CD14-positive monocyte (primary cell): ENCODE measurements at regions not wholly inside any gene's neighbourhood (a gene's known extent, or its start where the extent isn't known, plus 50 kb on each side); places are given as distances from the start of the nearest gene placed in this dataset.

Experiments
- DNase-seq, 3 donors: peaks; one replicate each; pipeline ENCODE4 v3.0.0-alpha.2; 2011 to 2022
- H2AFZ ChIP-seq: 2 replicates; pipeline ENCODE4 v1.6.0; 2012; ENCODE audit warnings: mild to moderate bottlenecking, low read depth, low read length, inconsistent platforms; ENCODE audit not compliant: insufficient read depth, poor library complexity, severe bottlenecking
- H3K27ac ChIP-seq, 2 donors: 1 replicate in 1 of 2; 2 replicates in 1 of 2; pipeline ENCODE4 v1.5.1; 2012 to 2013; ENCODE audit warnings: low read length in 2 of 2, control low read depth in 1 of 2, inconsistent platforms in 1 of 2, low read depth in 1 of 2, mild to moderate bottlenecking in 1 of 2
- H3K27me3 ChIP-seq, 2 donors: one replicate each; pipeline versions ENCODE4 v1.6.0 to v1.6.1; 2011 to 2013; ENCODE audit warnings: low read length in 2 of 2; ENCODE audit not compliant: control insufficient read depth in 2 of 2, insufficient read depth in 2 of 2
- H3K36me3 ChIP-seq, 2 donors: replicated peaks in 1 of 2; 1 replicate in 1 of 2; 2 replicates in 1 of 2; pipeline versions ENCODE4 v1.5.1 to v1.6.1; 2012 to 2013; ENCODE audit warnings: low read length in 2 of 2, control low read depth in 1 of 2, inconsistent platforms in 1 of 2, mild to moderate bottlenecking in 1 of 2; ENCODE audit not compliant: insufficient read depth in 2 of 2, control insufficient read depth in 1 of 2
- H3K4me1 ChIP-seq, 2 donors: 1 replicate in 1 of 2; 2 replicates in 1 of 2; pipeline versions ENCODE4 v1.5.1 to v1.6.1; 2012 to 2013; ENCODE audit warnings: low read length in 2 of 2, control low read depth in 1 of 2, inconsistent platforms in 1 of 2, mild to moderate bottlenecking in 1 of 2, moderate library complexity in 1 of 2; ENCODE audit not compliant: insufficient read depth in 2 of 2, control insufficient read depth in 1 of 2
- H3K4me2 ChIP-seq: replicated peaks from 2 replicates; pipeline ENCODE3; 2012; ENCODE audit warnings: low read length, moderate library complexity, mild to moderate bottlenecking; ENCODE audit not compliant: poor library complexity, severe bottlenecking; ENCODE audit errors: extremely low read depth
- H3K4me3 ChIP-seq, 3 experiments: fragments of 200-600 bp in 1 of 3; sonication (generic) in 1 of 3; replicated peaks in 1 of 3; 1 replicate in 2 of 3; 2 replicates in 1 of 3; pipeline ENCODE4 v1.5.1; 2011 to 2013; ENCODE audit warnings: low read length in 3 of 3, mild to moderate bottlenecking in 3 of 3, control low read depth in 2 of 3, low read depth in 2 of 3, inconsistent platforms in 1 of 3, moderate library complexity in 1 of 3
- H3K79me2 ChIP-seq: 2 replicates; pipeline ENCODE4 v1.6.0; 2012; ENCODE audit warnings: mild to moderate bottlenecking, control low read depth, inconsistent platforms, low read length, moderate library complexity; ENCODE audit not compliant: insufficient read depth
- H3K9ac ChIP-seq: 2 replicates; pipeline ENCODE4 v1.6.0; 2017; ENCODE audit warnings: low read length, mild to moderate bottlenecking; ENCODE audit not compliant: insufficient read depth, poor library complexity, severe bottlenecking
- H3K9me3 ChIP-seq, 2 donors: replicated peaks in 1 of 2; 1 replicate in 1 of 2; 2 replicates in 1 of 2; pipeline versions ENCODE4 v1.5.1 to v1.6.1; 2012 to 2013; ENCODE audit warnings: low read length in 2 of 2, control low read depth in 1 of 2; ENCODE audit not compliant: control insufficient read depth in 1 of 2, insufficient read depth in 1 of 2
- H4K20me1 ChIP-seq: 2 replicates; pipeline ENCODE4 v1.6.0; 2012; ENCODE audit warnings: mild to moderate bottlenecking, low read length, control low read depth, moderate library complexity; ENCODE audit not compliant: insufficient read depth
- H3K27ac Mint-ChIP-seq, 7 donors: one replicate each; pipeline ENCODE4 v1.8.0; 2020; ENCODE audit warnings: mild to moderate bottlenecking in 7 of 7, mixed read lengths in 7 of 7, moderate library complexity in 6 of 7, inconsistent platforms in 2 of 7
- H3K27me3 Mint-ChIP-seq, 3 donors: one replicate each; pipeline ENCODE4 v1.8.0; 2021 to 2022; ENCODE audit warnings: low read depth in 3 of 3, mild to moderate bottlenecking in 3 of 3, mixed read lengths in 3 of 3, moderate library complexity in 3 of 3, inconsistent platforms in 1 of 3
- H3K36me3 Mint-ChIP-seq, 2 donors: one replicate each; pipeline ENCODE4 v1.8.0; 2020; ENCODE audit warnings: mixed read lengths in 2 of 2, inconsistent platforms in 1 of 2, mild to moderate bottlenecking in 1 of 2
- H3K4me1 Mint-ChIP-seq: one replicate; pipeline ENCODE4 v1.8.0; 2020; ENCODE audit warnings: mild to moderate bottlenecking, mixed read lengths
- H3K4me3 Mint-ChIP-seq, 2 donors: one replicate each; pipeline ENCODE4 v1.8.0; 2020; ENCODE audit warnings: mild to moderate bottlenecking in 2 of 2, mixed read lengths in 2 of 2, moderate library complexity in 1 of 2
- H3K9me3 Mint-ChIP-seq, 7 donors: one replicate each; pipeline ENCODE4 v1.8.0; 2020 to 2022; ENCODE audit warnings: mixed read lengths in 7 of 7, mild to moderate bottlenecking in 6 of 7, moderate library complexity in 6 of 7, inconsistent platforms in 2 of 7
- CTCF ChIP-seq: fragments of 200-600 bp; IDR thresholded peaks from one replicate; pipeline ENCODE4 v1.8.0; 2022; ENCODE audit warnings: antibody characterized with exemption, mild to moderate bottlenecking
- WGBS: methylation state at CpG from one replicate; pipeline ENCODE4 v1.1.5; 2013; ENCODE audit warnings: missing lambda C conversion rate; ENCODE audit not compliant: insufficient coverage; 5-methylcytosine and 5-hydroxymethylcytosine counted together
- intact Hi-C, 2 donors: fragments of 100-400 bp; cut with micrococcal nuclease; formaldehyde crosslinking; loops; one replicate each; pipeline versions ENCODE4 v1.15.0 to v1.15.1; 2023

- H3K4me1 ChIP-seq: no peaks in the 10 kb centered on the region
- Mint-ChIP-seq H3K36me3 (no peaks in the 10 kb centered on the region), H3K27me3 (no peaks in the 10 kb centered on the region), H3K9me3 (no peaks in the 10 kb centered on the region), H3K4me3 (no peak overlapping the region), H3K4me1 (no peaks in the 10 kb centered on the region), H3K27ac (no peak overlapping the region)
- H3K9ac ChIP-seq: no peak overlapping the region
- H3K4me2 ChIP-seq: no peak overlapping the region
- H3K36me3 ChIP-seq: no peaks in the 10 kb centered on the region
- no peak overlapping the region for H3K27ac ChIP-seq
- no peaks in the 10 kb centered on the region for H4K20me1 ChIP-seq
- no peak overlapping the region for H2AFZ ChIP-seq
- no peak for TF ChIP-seq CTCF
- no peaks in the 10 kb centered on the region for H3K79me2 ChIP-seq
- H3K4me3 ChIP-seq: no peak overlapping the region
- no CpG with 5 or more reads among the region's 2 CpGs for WGBS
- no peaks in the 10 kb centered on the region for H3K27me3 ChIP-seq
- no peaks in the 10 kb centered on the region for H3K9me3 ChIP-seq
- intact Hi-C loops: no loop called here
- DNase-seq: no peak
Measured at GRCh38 chr1:168806952-168807351, 77.9 kb upstream of the DPT start.

GRCh38 chr1:168811176-168811575 lies 82.2 kb upstream of the DPT start:
- Mint-ChIP-seq H3K27me3 (no peaks in the 10 kb centered on the region), H3K27ac (no peak overlapping the region), H3K36me3 (no peaks in the 10 kb centered on the region), H3K9me3 (peaks cover 0 to 2% (median 0%) of the 10 kb centered on the region in 7 donors), H3K4me1 (no peaks in the 10 kb centered on the region), H3K4me3 (no peak overlapping the region)
- Histone ChIP-seq H3K79me2 (no peaks in the 10 kb centered on the region), H3K9ac (no peak overlapping the region), H3K4me1 (no peaks in the 10 kb centered on the region), H4K20me1 (no peaks in the 10 kb centered on the region), H3K27ac (no peak overlapping the region), H3K4me2 (no peak overlapping the region), H3K36me3 (no peaks in the 10 kb centered on the region), H2AFZ (no peak overlapping the region), H3K27me3 (no peaks in the 10 kb centered on the region), H3K9me3 (no peaks in the 10 kb centered on the region), H3K4me3 (no peak overlapping the region)
- intact Hi-C loops: no loop called here
- WGBS: 100% methylated on average over 1 of the region's 3 CpGs
- TF ChIP-seq CTCF: no peak
- no peak for DNase-seq
